Uterus (tissue), 3 donors: ENCODE measurements at regions not wholly inside any gene's neighbourhood (a gene's known extent, or its start where the extent isn't known, plus 50 kb on each side); places are given as distances from the start of the nearest gene placed in this dataset.
"Not testable (repeated sequence)": the region's sequence is repeated elsewhere in the genome, so short reads cannot be mapped to it uniquely, and the experiment has no call there.

ENCODE experiments used
- DNase-seq, 2 donors: peaks; one replicate each; pipeline ENCODE4 v3.0.0-alpha.2; 2019 to 2020
- H3K27ac ChIP-seq, 2 donors: fragments of 200-600 bp; sonication (generic); 1 replicate in 1 of 2; 2 replicates in 1 of 2; pipeline ENCODE4 v1.5.1; 2016 to 2018
- H3K27me3 ChIP-seq, 2 donors: fragments of 200-600 bp; sonication (generic); one replicate each; pipeline ENCODE4 v1.5.1; 2018 to 2019; ENCODE audit warnings: control low read depth in 1 of 2
- H3K36me3 ChIP-seq, 2 donors: fragments of 200-600 bp; sonication (generic); one replicate each; pipeline ENCODE4 v1.5.1; 2019; ENCODE audit warnings: control low read depth in 1 of 2
- H3K4me1 ChIP-seq, 2 donors: fragments of 200-600 bp; sonication (generic); one replicate each; pipeline ENCODE4 v1.5.1; 2018 to 2019; ENCODE audit warnings: control low read depth in 1 of 2
- H3K4me3 ChIP-seq, 2 donors: fragments of 200-600 bp; sonication (generic); 1 replicate in 1 of 2; 2 replicates in 1 of 2; pipeline ENCODE4 v1.5.1; 2018 to 2019; ENCODE audit warnings: mild to moderate bottlenecking in 1 of 2
- H3K9me3 ChIP-seq, 2 donors: fragments of 200-600 bp; sonication (generic); one replicate each; pipeline ENCODE4 v1.5.1; 2019; ENCODE audit warnings: control low read depth in 1 of 2
- CTCF ChIP-seq, 4 experiments: fragments of 200-600 bp in 2 of 4; fragments of 450-650 bp in 2 of 4; sonication (generic) in 2 of 4; IDR thresholded peaks; one replicate each; pipeline ENCODE4 v1.5.1; 2016 to 2019; ENCODE audit warnings: antibody characterized with exemption in 4 of 4, mild to moderate bottlenecking in 2 of 4, moderate library complexity in 1 of 4
- POLR2A ChIP-seq, 2 donors: fragments of 450-650 bp; IDR thresholded peaks; one replicate each; pipeline ENCODE4 v1.6.1; 2016; ENCODE audit warnings: antibody characterized with exemption in 2 of 2, mild to moderate bottlenecking in 1 of 2, moderate library complexity in 1 of 2
- intact Hi-C: fragments of 100-400 bp; cut with DNase I; formaldehyde crosslinking; loops from one replicate; pipeline ENCODE4 v1.15.1; 2023; ENCODE audit warnings: low total_unique reads
- donor health status: DM: yes; HTN: yes; CAD: no.

- no peak overlapping the region for H3K27ac ChIP-seq
- no peaks in the 10 kb centered on the region for H3K4me1 ChIP-seq
Measured at GRCh38 chr7:149561072-149561471, 63.5 kb upstream of the ZNF746 start.

GRCh38 chr7:149559711-149560110 lies 62.1 kb upstream of the ZNF746 start:
- Histone ChIP-seq H3K4me3 (no peak overlapping the region), H3K9me3 (peaks cover 0 to 14% of the 10 kb centered on the region in 2 donors), H3K36me3 (no peaks in the 10 kb centered on the region), H3K27ac (no peak overlapping the region), H3K27me3 (no peaks in the 10 kb centered on the region), H3K4me1 (no peaks in the 10 kb centered on the region)
- intact Hi-C loops = no loop called here
- TF ChIP-seq CTCF (IDR thresholded peaks at IDR 0.05) = no peak
- no peak for TF ChIP-seq POLR2A (IDR thresholded peaks at IDR 0.05)
- DNase-seq = no peak

More at GRCh38 chr7:149561072-149561471, 63.5 kb upstream of the ZNF746 start:
- Histone ChIP-seq H3K9me3 (peaks cover 0 to 14% of the 10 kb centered on the region in 2 donors), H3K27me3 (no peaks in the 10 kb centered on the region), H3K4me3 (no peak overlapping the region), H3K36me3 (no peaks in the 10 kb centered on the region)
- intact Hi-C loops = no loop called here
- TF ChIP-seq CTCF (IDR thresholded peaks at IDR 0.05) = no peak
- TF ChIP-seq POLR2A (IDR thresholded peaks at IDR 0.05) = no peak
- no peak for DNase-seq

GRCh38 chr7:149558149-149558861 lies 60.7 kb upstream of the ZNF746 start:
- intact Hi-C loops = no loop called here
- H3K36me3 ChIP-seq = no peaks in the 10 kb centered on the region
- no peaks in the 10 kb centered on the region for H3K27me3 ChIP-seq
- H3K27ac ChIP-seq = no peak overlapping the region
- TF ChIP-seq POLR2A (IDR thresholded peaks at IDR 0.05) = no peak
- TF ChIP-seq CTCF (IDR thresholded peaks at IDR 0.05) = no peak
- no peaks in the 10 kb centered on the region for H3K4me1 ChIP-seq
- H3K9me3 ChIP-seq = peaks cover 0 to 1% of the 10 kb centered on the region in 2 donors
- no peak overlapping the region for H3K4me3 ChIP-seq
- DNase-seq = no peak

DNA sequence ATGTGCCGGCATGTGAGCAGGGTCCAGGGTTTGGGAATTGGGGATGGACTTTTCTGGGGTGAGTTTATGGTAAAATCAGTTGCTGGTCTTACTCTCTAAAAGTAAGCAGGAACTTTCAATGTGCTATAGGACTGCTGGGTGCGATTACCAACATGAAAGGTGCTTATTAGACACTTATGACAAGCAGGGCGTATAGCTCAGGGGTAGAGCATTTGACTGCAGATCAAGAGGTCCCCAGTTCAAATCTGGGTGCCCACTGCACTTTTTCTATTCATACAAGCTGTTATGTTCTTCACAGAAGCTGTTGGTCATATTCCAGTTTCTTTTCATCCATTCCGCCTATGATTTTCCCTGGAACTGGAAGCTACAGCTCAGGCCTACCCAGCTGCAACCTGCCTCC lies 58.9 kb upstream of the ZNF746 start:
- H3K36me3 ChIP-seq, H3K4me3 ChIP-seq, intact Hi-C loops: not testable (repeated sequence)

DNA sequence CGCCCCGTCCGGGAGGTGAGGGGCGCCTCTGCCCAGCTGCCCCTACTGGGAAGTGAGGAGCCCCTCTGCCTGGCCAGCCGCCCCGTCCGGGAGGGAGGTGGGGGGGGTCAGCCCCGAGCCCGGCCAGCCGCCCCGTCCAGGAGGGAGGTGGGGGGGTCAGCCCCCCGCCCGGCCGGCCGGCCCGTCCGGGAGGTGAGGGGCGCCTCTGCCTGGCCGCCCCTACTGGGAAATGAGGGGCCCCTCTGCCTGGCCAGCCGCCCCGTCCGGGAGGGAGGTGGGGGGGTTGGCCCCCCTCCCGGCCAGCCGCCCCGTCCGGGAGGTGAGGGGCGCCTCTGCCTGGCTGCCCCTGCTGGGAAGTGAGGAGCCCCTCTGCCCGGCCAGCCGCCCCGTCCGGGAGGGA lies 57.2 kb upstream of the ZNF746 start:
- DNase-seq, H3K27ac ChIP-seq, H3K27me3 ChIP-seq, H3K36me3 ChIP-seq, intact Hi-C loops, H3K9me3 ChIP-seq, H3K4me3 ChIP-seq, H3K4me1 ChIP-seq: not testable (repeated sequence)

More for the DNA sequence above, 58.9 kb upstream of the ZNF746 start:
- not testable (repeated sequence) for H3K4me1 ChIP-seq, H3K9me3 ChIP-seq, DNase-seq, H3K27me3 ChIP-seq, H3K27ac ChIP-seq

DNA sequence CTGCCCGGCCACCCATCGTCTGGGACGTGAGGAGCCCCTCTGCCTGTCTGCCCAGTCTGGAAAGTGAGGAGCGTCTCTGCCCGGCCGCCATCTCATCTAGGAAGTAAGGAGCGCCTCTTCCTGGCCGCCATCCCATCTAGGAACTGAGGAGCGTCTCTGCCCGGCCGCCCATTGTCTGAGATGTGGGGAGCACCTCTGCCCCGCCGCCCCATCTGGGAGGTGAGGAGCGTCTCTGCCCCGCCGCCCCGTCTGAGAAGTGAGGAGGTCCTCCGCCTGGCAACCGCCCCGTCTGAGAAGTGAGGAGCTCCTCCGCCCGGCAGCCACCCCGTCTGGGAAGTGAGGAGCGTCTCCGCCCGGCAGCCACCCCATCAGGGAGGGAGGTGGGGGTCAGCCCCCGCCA lies 56.4 kb upstream of the ZNF746 start:
- H3K4me3 ChIP-seq, H3K27ac ChIP-seq, H3K27me3 ChIP-seq, intact Hi-C loops, H3K9me3 ChIP-seq, H3K4me1 ChIP-seq, DNase-seq, H3K36me3 ChIP-seq: not testable (repeated sequence)

- TF ChIP-seq CTCF (IDR thresholded peaks at IDR 0.05) = no peak
- no peak for TF ChIP-seq POLR2A (IDR thresholded peaks at IDR 0.05)
- Histone ChIP-seq H3K27ac (no peak overlapping the region), H3K4me3 (no peak overlapping the region), H3K4me1 (no peaks in the 10 kb centered on the region), H3K27me3 (no peaks in the 10 kb centered on the region), H3K36me3 (no peaks in the 10 kb centered on the region), H3K9me3 (no peaks in the 10 kb centered on the region)
- DNase-seq = no peak
- intact Hi-C loops = no loop called here
Measured at GRCh38 chr7:149552799-149553198, 55.2 kb upstream of the ZNF746 start.
